ENCODE measurements at regions not wholly inside any gene's neighbourhood (a gene's known extent, or its start where the extent isn't known, plus 50 kb on each side); places are given as distances from the start of the nearest gene placed in this dataset.

DNA sequence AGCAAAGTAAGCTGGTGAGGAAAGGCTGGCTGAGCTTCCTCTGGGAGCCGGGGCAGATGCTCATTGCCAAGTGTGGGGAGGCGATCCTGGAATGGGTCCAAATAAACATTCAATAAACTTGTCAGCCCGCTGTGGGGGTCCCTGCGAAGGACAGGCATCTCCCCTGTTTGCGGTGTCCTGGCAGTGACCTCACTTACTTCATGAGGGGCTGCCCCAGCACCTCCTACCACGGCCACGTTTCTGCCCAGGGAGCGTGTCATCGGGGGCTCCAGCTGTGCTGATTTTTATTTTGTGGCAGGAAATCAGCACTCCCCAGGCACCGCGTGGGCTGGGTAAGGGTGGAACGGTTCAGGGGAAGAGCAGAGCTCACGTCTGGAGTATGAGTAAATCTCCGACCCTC lies 493.9 kb upstream of the B3GAT1 start:
- no peak overlapping the region for H3K4me3 Mint-ChIP-seq
- H3K36me3 Mint-ChIP-seq: no peaks in the 10 kb centered on the region
- no peaks in the 10 kb centered on the region for H3K9me3 Mint-ChIP-seq
- H3K27me3 Mint-ChIP-seq: peaks cover 23% of the 10 kb centered on the region
- H3K27ac Mint-ChIP-seq: no peak overlapping the region
- DNase-seq: no peak
- no peaks in the 10 kb centered on the region for H3K4me1 Mint-ChIP-seq

DNA sequence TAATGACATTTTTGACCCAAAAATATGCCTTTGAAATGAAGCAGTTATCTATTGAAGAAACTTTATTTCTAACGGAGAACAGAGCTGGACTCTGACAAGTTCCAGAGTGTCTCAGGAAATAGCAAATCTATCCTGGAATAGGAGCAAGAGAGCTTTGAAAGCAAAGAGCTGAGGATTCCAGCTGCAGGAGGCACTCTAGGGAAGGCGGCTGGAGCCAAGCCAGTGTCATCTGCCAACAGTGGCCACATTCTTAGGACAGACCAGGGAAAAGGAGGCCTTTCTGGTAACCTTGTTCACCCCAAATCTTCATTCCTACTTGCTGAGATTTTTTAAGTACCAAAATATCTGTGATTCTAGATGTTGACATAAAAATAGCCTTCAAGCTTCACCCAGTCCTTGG lies 493.5 kb upstream of the B3GAT1 start:
- Mint-ChIP-seq H3K27ac (no peak overlapping the region), H3K4me1 (no peaks in the 10 kb centered on the region)

GRCh38 chr11:134904103-134904790 lies 492.2 kb upstream of the B3GAT1 start:
- H3K4me3 Mint-ChIP-seq: no peak overlapping the region
- peaks cover 31% of the 10 kb centered on the region for H3K27me3 Mint-ChIP-seq
- no peak for DNase-seq
- no peaks in the 10 kb centered on the region for H3K36me3 Mint-ChIP-seq
- no peaks in the 10 kb centered on the region for H3K9me3 Mint-ChIP-seq
- no peaks in the 10 kb centered on the region for H3K4me1 Mint-ChIP-seq
- H3K27ac Mint-ChIP-seq: no peak overlapping the region

More for the DNA sequence above, 493.5 kb upstream of the B3GAT1 start:
- no peak for DNase-seq
- H3K9me3 Mint-ChIP-seq: no peaks in the 10 kb centered on the region
- H3K27me3 Mint-ChIP-seq: peaks cover 23% of the 10 kb centered on the region
- H3K4me3 Mint-ChIP-seq: no peak overlapping the region
- H3K36me3 Mint-ChIP-seq: no peaks in the 10 kb centered on the region

- H3K27me3 Mint-ChIP-seq: peaks cover 40% of the 10 kb centered on the region
- no peak overlapping the region for H3K27ac Mint-ChIP-seq
- no peaks in the 10 kb centered on the region for H3K9me3 Mint-ChIP-seq
- no peak overlapping the region for H3K4me3 Mint-ChIP-seq
- no peaks in the 10 kb centered on the region for H3K4me1 Mint-ChIP-seq
- no peak for DNase-seq
- H3K36me3 Mint-ChIP-seq: no peaks in the 10 kb centered on the region
These were observed 490.2 kb upstream of the B3GAT1 start for GRCh38 chr11:134901955-134902918.

- Mint-ChIP-seq H3K4me3 (no peak overlapping the region), H3K27ac (no peak overlapping the region), H3K27me3 (peaks cover 38% of the 10 kb centered on the region), H3K36me3 (no peaks in the 10 kb centered on the region), H3K9me3 (no peaks in the 10 kb centered on the region), H3K4me1 (no peaks in the 10 kb centered on the region)
- no peak for DNase-seq
These were observed 489.5 kb upstream of the B3GAT1 start for GRCh38 chr11:134901542-134901941.

DNA sequence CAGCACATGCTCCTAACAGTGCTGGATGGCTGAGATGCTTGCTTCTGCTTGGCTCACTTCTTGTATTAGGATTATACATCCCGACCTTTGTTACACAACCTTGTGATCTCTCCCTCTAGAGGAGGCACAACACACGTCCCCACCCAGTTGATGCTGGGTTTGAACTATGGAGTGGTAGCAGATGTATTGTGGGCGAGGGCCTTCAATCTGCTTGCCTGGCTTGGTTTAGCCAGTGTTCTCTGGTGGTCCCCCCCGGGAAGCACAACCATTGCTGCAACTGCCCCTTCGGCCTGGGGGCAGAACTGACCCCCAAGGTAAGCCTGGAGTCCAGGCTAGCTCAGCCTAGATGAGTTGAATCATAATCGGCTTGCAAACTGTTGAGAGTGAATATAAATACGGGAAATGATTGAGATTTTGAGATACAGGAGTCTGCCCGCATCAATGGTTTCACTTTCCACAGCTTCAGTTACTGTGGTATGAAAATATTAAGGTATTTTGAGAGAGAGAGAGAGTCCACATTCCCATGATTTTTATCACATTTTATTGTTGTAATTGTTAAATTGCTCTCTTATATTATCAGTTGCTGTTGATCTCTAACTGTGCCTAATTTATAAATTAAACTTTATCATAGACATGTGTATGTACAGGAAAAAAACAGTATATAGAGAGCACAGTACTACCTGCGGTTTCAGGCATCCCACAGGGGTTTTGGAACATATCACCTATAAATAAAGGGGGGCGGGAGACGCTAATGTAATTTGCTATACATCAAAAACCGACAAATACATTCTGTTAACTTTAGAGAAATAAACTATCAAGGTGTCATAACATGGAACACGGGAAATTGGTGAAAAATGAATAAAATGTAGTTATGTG lies 482.0 kb upstream of the B3GAT1 start:
- Mint-ChIP-seq H3K36me3 (no peaks in the 10 kb centered on the region), H3K9me3 (peaks cover 1% of the 10 kb centered on the region), H3K4me3 (no peak overlapping the region), H3K4me1 (no peaks in the 10 kb centered on the region), H3K27ac (no peak overlapping the region), H3K27me3 (peaks cover 10% of the 10 kb centered on the region)
- no peak for DNase-seq

DNA sequence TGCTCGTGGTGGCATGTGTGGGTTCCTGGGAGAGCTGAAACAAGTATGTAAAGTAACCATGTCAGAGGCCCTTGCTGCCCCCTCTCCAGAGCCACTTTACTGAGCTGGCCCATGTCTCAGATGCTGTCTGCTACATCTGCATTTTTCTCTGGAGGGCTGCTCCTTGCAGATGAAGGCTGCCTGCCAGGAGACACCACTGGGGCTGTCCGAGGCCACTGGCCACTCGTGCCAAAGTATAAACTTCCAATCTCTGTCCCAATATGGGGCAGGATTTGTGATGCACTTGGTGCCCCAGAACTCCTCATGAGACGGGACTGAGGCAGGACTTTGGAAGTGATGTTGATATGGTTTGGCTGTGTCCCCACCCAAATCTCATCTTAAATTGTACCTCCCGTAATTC lies 478.4 kb upstream of the B3GAT1 start:
- Mint-ChIP-seq H3K36me3 (no peaks in the 10 kb centered on the region), H3K9me3 (peaks cover 1% of the 10 kb centered on the region), H3K27me3 (peaks cover 5% of the 10 kb centered on the region), H3K4me3 (no peak overlapping the region), H3K27ac (no peak overlapping the region), H3K4me1 (no peaks in the 10 kb centered on the region)
- no peak for DNase-seq

GRCh38 chr11:134889832-134890231 lies 477.8 kb upstream of the B3GAT1 start:
- Mint-ChIP-seq H3K9me3 (peaks cover 1% of the 10 kb centered on the region), H3K27ac (no peak overlapping the region), H3K27me3 (peaks cover 7% of the 10 kb centered on the region), H3K4me3 (no peak overlapping the region), H3K36me3 (no peaks in the 10 kb centered on the region), H3K4me1 (no peaks in the 10 kb centered on the region)
- no peak for DNase-seq

GRCh38 chr11:134888821-134889220 lies 476.8 kb upstream of the B3GAT1 start:
- H3K27me3 Mint-ChIP-seq: peaks cover 10% of the 10 kb centered on the region
- no peaks in the 10 kb centered on the region for H3K36me3 Mint-ChIP-seq
- H3K4me1 Mint-ChIP-seq: no peaks in the 10 kb centered on the region
- peaks cover 1% of the 10 kb centered on the region for H3K9me3 Mint-ChIP-seq
- H3K4me3 Mint-ChIP-seq: no peak overlapping the region
- no peak overlapping the region for H3K27ac Mint-ChIP-seq
- no peak for DNase-seq

DNA sequence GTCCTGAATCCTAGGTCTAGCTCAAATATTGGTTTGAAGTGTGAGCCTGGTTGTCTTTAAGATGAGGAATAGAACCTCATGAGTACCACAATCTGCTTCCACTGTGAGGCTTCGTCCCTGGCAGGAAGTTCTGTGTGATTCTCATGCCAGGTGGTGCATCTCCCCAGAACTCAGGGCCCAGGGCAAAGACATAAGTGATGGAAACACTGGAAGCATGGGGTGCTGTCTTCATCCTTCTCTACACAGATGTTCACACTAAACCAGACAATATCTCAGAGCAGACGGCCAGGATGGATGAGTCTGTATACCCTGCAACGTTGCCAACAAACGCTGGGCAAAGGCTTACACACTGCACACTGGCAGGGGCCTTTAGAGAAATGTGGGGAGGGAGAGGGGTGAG lies 475.9 kb upstream of the B3GAT1 start:
- Mint-ChIP-seq H3K27ac (no peak overlapping the region), H3K4me1 (no peaks in the 10 kb centered on the region), H3K4me3 (no peak overlapping the region), H3K27me3 (peaks cover 10% of the 10 kb centered on the region), H3K36me3 (no peaks in the 10 kb centered on the region), H3K9me3 (peaks cover 1% of the 10 kb centered on the region)
- DNase-seq: no peak

DNA sequence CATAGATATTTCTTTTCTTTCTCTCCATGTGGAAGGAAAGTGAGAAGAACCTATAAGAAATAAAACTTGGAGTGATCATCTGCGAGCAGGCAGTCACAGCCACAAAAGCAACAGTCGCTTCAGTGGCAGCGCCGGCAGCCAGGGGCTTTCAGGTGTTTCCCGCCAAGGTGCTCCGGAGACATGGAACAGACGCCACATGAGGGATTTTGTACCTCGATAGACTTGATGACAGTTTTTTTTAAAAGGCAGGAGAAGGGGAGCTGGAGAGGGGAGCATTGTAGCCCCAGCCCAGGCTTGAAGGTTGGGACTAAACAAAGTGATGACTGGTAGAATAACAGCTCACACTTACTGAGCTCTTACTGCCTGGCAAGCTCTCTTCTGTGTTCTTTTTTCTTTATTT lies 471.4 kb upstream of the B3GAT1 start:
- Mint-ChIP-seq H3K27ac (no peak overlapping the region), H3K36me3 (no peaks in the 10 kb centered on the region)
- DNase-seq: no peak

DNA sequence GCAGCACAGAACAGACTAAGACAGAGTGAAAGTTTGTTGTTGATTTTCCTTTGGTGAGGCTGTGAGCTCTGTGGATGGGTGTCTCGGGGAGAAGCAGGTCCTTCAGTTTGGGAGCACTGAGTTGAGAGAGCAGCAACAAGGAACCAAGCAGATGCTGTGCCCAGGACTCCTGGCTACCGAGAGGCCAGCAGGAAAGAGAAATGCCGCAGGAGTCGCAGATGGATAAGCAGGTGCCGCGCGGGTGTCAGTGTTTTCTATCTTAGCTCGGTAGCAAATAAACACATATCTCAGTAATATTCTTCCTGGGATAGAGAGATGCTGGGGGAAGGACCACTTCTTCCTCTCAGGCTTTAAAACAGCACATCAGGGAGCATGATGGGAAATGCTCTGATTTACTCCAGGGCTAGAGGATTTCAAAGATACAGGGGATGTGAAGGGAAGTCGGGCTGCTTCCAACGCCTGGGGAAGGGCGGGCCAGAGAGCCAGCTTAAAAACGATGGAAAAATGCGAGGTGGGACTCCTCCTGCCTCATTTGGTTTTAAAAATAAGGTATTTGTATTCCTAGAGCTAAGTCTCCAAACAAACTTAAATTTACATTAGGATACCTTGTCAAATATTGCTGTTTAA lies 470.7 kb upstream of the B3GAT1 start:
- DNase-seq: no peak
- Mint-ChIP-seq H3K36me3 (no peaks in the 10 kb centered on the region), H3K4me1 (no peaks in the 10 kb centered on the region), H3K27ac (no peak overlapping the region), H3K27me3 (peaks cover 21% of the 10 kb centered on the region), H3K9me3 (no peaks in the 10 kb centered on the region), H3K4me3 (no peak overlapping the region)

More for the DNA sequence above, 471.4 kb upstream of the B3GAT1 start:
- H3K4me3 Mint-ChIP-seq: no peak overlapping the region
- no peaks in the 10 kb centered on the region for H3K9me3 Mint-ChIP-seq
- H3K4me1 Mint-ChIP-seq: no peaks in the 10 kb centered on the region
- peaks cover 21% of the 10 kb centered on the region for H3K27me3 Mint-ChIP-seq

DNA sequence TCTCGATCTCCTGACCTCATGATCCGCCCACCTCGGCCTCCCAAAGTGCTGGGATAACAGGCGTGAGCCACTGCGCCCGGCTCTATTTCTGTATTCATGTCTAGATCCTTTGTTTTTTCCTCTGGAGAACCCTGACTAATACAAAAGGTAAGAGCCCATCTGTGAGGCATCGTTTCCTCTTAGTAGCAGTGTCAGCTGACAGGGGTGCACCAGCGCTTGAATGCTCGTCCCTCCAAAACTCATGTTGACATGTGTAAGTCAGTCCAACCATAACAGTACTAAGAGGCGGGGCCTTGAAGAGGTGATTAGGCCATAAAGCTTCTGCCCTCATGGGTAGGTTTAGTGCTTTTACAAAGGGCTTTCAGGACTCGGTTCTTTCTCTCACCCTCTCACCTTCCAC lies 470.1 kb upstream of the B3GAT1 start:
- no peak for DNase-seq
- Mint-ChIP-seq H3K36me3 (no peaks in the 10 kb centered on the region), H3K4me3 (no peak overlapping the region), H3K9me3 (no peaks in the 10 kb centered on the region), H3K27ac (no peak overlapping the region), H3K27me3 (peaks cover 21% of the 10 kb centered on the region), H3K4me1 (no peaks in the 10 kb centered on the region)

DNA sequence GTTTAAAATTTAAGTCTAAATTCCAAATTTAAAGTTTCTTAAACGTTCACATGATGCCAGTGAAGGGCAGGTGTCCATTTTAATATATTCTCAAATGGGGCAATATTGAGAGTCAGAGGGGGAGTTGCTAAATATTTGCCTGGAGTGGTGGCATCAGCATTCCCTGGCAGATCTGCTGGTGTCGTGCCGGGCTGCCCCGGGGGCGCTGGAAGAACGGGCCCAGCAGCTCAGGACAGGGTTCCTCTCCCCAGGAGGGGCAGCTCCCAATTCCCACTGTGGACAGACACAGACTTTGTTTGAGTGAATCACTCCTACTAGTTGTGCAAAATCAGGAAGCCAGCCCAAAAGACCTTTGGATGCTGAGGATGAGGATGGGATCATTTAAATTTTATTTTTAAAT lies 468.7 kb upstream of the B3GAT1 start:
- Mint-ChIP-seq H3K36me3 (no peaks in the 10 kb centered on the region), H3K27ac (no peak overlapping the region), H3K4me3 (no peak overlapping the region), H3K4me1 (no peaks in the 10 kb centered on the region), H3K9me3 (no peaks in the 10 kb centered on the region), H3K27me3 (peaks cover 19% of the 10 kb centered on the region)
- no peak for DNase-seq
